Neural progenitor cell (in vitro differentiated cells): ENCODE measurements at regions not wholly inside any gene's neighbourhood (a gene's known extent, or its start where the extent isn't known, plus 50 kb on each side); places are given as distances from the start of the nearest gene placed in this dataset.

Experiments
- DNase-seq: peaks from one replicate; pipeline ENCODE4 v3.0.0-alpha.2; 2016; ENCODE audit warnings: low spot score
- H2AFZ ChIP-seq: fragments of 200-600 bp; sonication (generic); replicated peaks from 2 replicates; pipeline ENCODE4 v1.6.1; 2016; ENCODE audit warnings: antibody characterized with exemption
- H3F3A ChIP-seq: fragments of 200-600 bp; sonication (generic); 2 replicates; pipeline ENCODE4 v1.6.1; 2016; ENCODE audit warnings: antibody characterized with exemption, low read depth
- H3K27ac ChIP-seq: fragments of 200-600 bp; sonication (generic); 2 replicates; pipeline ENCODE4 v1.5.1; 2016; ENCODE audit warnings: mild to moderate bottlenecking
- H3K27me3 ChIP-seq: fragments of 200-600 bp; sonication (generic); 2 replicates; pipeline ENCODE4 v1.6.1; 2016; ENCODE audit warnings: mild to moderate bottlenecking, moderate library complexity
- H3K36me3 ChIP-seq: fragments of 200-600 bp; sonication (generic); 2 replicates; pipeline ENCODE4 v1.5.1; 2016
- H3K4me1 ChIP-seq: fragments of 200-600 bp; sonication (generic); 2 replicates; pipeline ENCODE4 v1.6.1; 2016; ENCODE audit warnings: mixed run types
- H3K4me2 ChIP-seq: fragments of 200-600 bp; sonication (generic); 2 replicates; pipeline ENCODE4 v1.6.1; 2016
- H3K4me3 ChIP-seq: fragments of 200-600 bp; sonication (generic); 2 replicates; pipeline ENCODE4 v1.5.1; 2016
- H3K79me2 ChIP-seq: fragments of 200-600 bp; sonication (generic); 2 replicates; pipeline ENCODE4 v1.6.1; 2016; ENCODE audit warnings: low read depth
- H3K9ac ChIP-seq: fragments of 200-600 bp; sonication (generic); 2 replicates; pipeline ENCODE4 v1.6.1; 2016
- H3K9me3 ChIP-seq: fragments of 200-600 bp; sonication (generic); 2 replicates; pipeline ENCODE4 v1.5.1; 2016; ENCODE audit warnings: low read depth
- H4K20me1 ChIP-seq: fragments of 200-600 bp; sonication (generic); 2 replicates; pipeline ENCODE4 v1.6.1; 2016; ENCODE audit warnings: low read depth
- H3K27ac Mint-ChIP-seq: 3 replicates; pipeline ENCODE4 v1.8.0; 2021; ENCODE audit warnings: mixed read lengths
- H3K27me3 Mint-ChIP-seq: 2 replicates; pipeline ENCODE4 v1.8.0; 2022; ENCODE audit warnings: low read depth, mild to moderate bottlenecking, inconsistent platforms, moderate library complexity, mixed read lengths; ENCODE audit not compliant: insufficient read depth
- H3K36me3 Mint-ChIP-seq: 3 replicates; pipeline ENCODE4 v1.8.0; 2021; ENCODE audit warnings: mixed read lengths
- H3K4me1 Mint-ChIP-seq: 3 replicates; pipeline ENCODE4 v1.8.0; 2021; ENCODE audit warnings: mixed read lengths
- H3K4me3 Mint-ChIP-seq: 3 replicates; pipeline ENCODE4 v1.8.0; 2021; ENCODE audit warnings: mild to moderate bottlenecking, moderate library complexity, mixed read lengths
- H3K9me3 Mint-ChIP-seq: 3 replicates; pipeline ENCODE4 v1.8.0; 2020; ENCODE audit warnings: mixed read lengths
- CTCF ChIP-seq: fragments of 200-600 bp; sonication (generic); IDR thresholded peaks from 2 replicates; pipeline ENCODE4 v1.5.1; 2017; ENCODE audit warnings: antibody characterized with exemption, mild to moderate bottlenecking
- EZH2 ChIP-seq: fragments of 200-600 bp; sonication (generic); IDR thresholded peaks from 2 replicates; pipeline ENCODE4 v1.6.1; 2017; ENCODE audit warnings: antibody characterized with exemption, mild to moderate bottlenecking, moderate library complexity
- EZH2phosphoT487 ChIP-seq: fragments of 200-600 bp; sonication (generic); IDR thresholded peaks from 2 replicates; pipeline ENCODE4 v1.6.1; 2017; ENCODE audit warnings: antibody characterized with exemption

GRCh38 chr9:100926366-100926765 lies 102.2 kb upstream of the PLPPR1 start:
- no peaks in the 10 kb centered on the region for H4K20me1 ChIP-seq
- no peak overlapping the region for H3K4me3 Mint-ChIP-seq
- no peak overlapping the region for H3K9ac ChIP-seq
- H3K27me3 ChIP-seq, result no peaks in the 10 kb centered on the region
- peaks cover 6% of the 10 kb centered on the region for H3K9me3 Mint-ChIP-seq
- no peak overlapping the region for H3K27ac Mint-ChIP-seq
- no peak overlapping the region for H3K4me2 ChIP-seq
- H3K4me1 Mint-ChIP-seq, result no peaks in the 10 kb centered on the region
- H3K27ac ChIP-seq, result no peak overlapping the region
- DNase-seq, result no peak
- H3K79me2 ChIP-seq, result no peaks in the 10 kb centered on the region
- H3K36me3 ChIP-seq, result no peaks in the 10 kb centered on the region
- no peaks in the 10 kb centered on the region for H3K4me1 ChIP-seq
- H3K4me3 ChIP-seq, result no peak overlapping the region
- H3K9me3 ChIP-seq, result no peaks in the 10 kb centered on the region
- H3F3A ChIP-seq, result no peaks in the 10 kb centered on the region
- TF ChIP-seq EZH2phosphoT487, result no peak
- TF ChIP-seq EZH2, result no peak
- no peak for TF ChIP-seq CTCF
- H2AFZ ChIP-seq, result no peak overlapping the region
- no peaks in the 10 kb centered on the region for H3K27me3 Mint-ChIP-seq
- no peaks in the 10 kb centered on the region for H3K36me3 Mint-ChIP-seq

GRCh38 chr9:100927763-100928162 lies 100.8 kb upstream of the PLPPR1 start:
- H3K79me2 ChIP-seq, result no peaks in the 10 kb centered on the region
- no peak for DNase-seq
- no peak overlapping the region for H3K4me3 Mint-ChIP-seq
- H3K4me1 ChIP-seq, result no peaks in the 10 kb centered on the region
- no peak overlapping the region for H3K4me2 ChIP-seq
- H4K20me1 ChIP-seq, result no peaks in the 10 kb centered on the region
- H3K27ac Mint-ChIP-seq, result no peak overlapping the region
- H3K27me3 ChIP-seq, result no peaks in the 10 kb centered on the region
- H2AFZ ChIP-seq, result no peak overlapping the region
- no peak overlapping the region for H3K4me3 ChIP-seq
- H3K27ac ChIP-seq, result no peak overlapping the region
- no peaks in the 10 kb centered on the region for H3F3A ChIP-seq
- no peaks in the 10 kb centered on the region for H3K36me3 ChIP-seq
- H3K9me3 Mint-ChIP-seq, result peaks cover 5% of the 10 kb centered on the region
- no peaks in the 10 kb centered on the region for H3K36me3 Mint-ChIP-seq
- no peaks in the 10 kb centered on the region for H3K27me3 Mint-ChIP-seq
- TF ChIP-seq CTCF, result no peak
- no peak for TF ChIP-seq EZH2
- TF ChIP-seq EZH2phosphoT487, result no peak
- H3K9ac ChIP-seq, result no peak overlapping the region
- no peaks in the 10 kb centered on the region for H3K4me1 Mint-ChIP-seq
- no peaks in the 10 kb centered on the region for H3K9me3 ChIP-seq

- no peaks in the 10 kb centered on the region for H3K79me2 ChIP-seq
- no peaks in the 10 kb centered on the region for H3K9me3 ChIP-seq
- Mint-ChIP-seq H3K4me3 (no peak overlapping the region), H3K27ac (no peak overlapping the region), H3K9me3 (peaks cover 6% of the 10 kb centered on the region), H3K27me3 (no peaks in the 10 kb centered on the region), H3K36me3 (no peaks in the 10 kb centered on the region), H3K4me1 (no peaks in the 10 kb centered on the region)
- H3K27ac ChIP-seq, result no peak overlapping the region
- no peak overlapping the region for H2AFZ ChIP-seq
- no peaks in the 10 kb centered on the region for H3K27me3 ChIP-seq
- no peaks in the 10 kb centered on the region for H3F3A ChIP-seq
- H3K4me3 ChIP-seq, result no peak overlapping the region
- no peaks in the 10 kb centered on the region for H3K36me3 ChIP-seq
- H3K4me2 ChIP-seq, result no peak overlapping the region
- TF ChIP-seq CTCF (no peak), EZH2phosphoT487 (no peak), EZH2 (no peak)
- no peak for DNase-seq
- no peaks in the 10 kb centered on the region for H4K20me1 ChIP-seq
- no peak overlapping the region for H3K9ac ChIP-seq
- H3K4me1 ChIP-seq, result no peaks in the 10 kb centered on the region
Measured at GRCh38 chr9:100933656-100934055, 94.9 kb upstream of the PLPPR1 start.

GRCh38 chr9:100937382-100937781 lies 91.1 kb upstream of the PLPPR1 start:
- H3K27me3 Mint-ChIP-seq, result no peaks in the 10 kb centered on the region

More at GRCh38 chr9:100937382-100937781, 91.1 kb upstream of the PLPPR1 start:
- no peak overlapping the region for H3K4me2 ChIP-seq
- DNase-seq, result no peak
- H3K9me3 Mint-ChIP-seq, result peaks cover 6% of the 10 kb centered on the region
- no peaks in the 10 kb centered on the region for H3K9me3 ChIP-seq
- no peaks in the 10 kb centered on the region for H3K79me2 ChIP-seq
- H3K27me3 ChIP-seq, result no peaks in the 10 kb centered on the region
- TF ChIP-seq EZH2phosphoT487 (no peak), EZH2 (no peak), CTCF (no peak)
- no peaks in the 10 kb centered on the region for H4K20me1 ChIP-seq
- no peak overlapping the region for H2AFZ ChIP-seq
- H3K4me3 Mint-ChIP-seq, result no peak overlapping the region
- H3K27ac Mint-ChIP-seq, result no peak overlapping the region
- no peaks in the 10 kb centered on the region for H3K4me1 ChIP-seq
- no peaks in the 10 kb centered on the region for H3K36me3 ChIP-seq
- H3K4me3 ChIP-seq, result no peak overlapping the region
- H3F3A ChIP-seq, result no peaks in the 10 kb centered on the region
- H3K36me3 Mint-ChIP-seq, result no peaks in the 10 kb centered on the region
- no peak overlapping the region for H3K27ac ChIP-seq
- no peak overlapping the region for H3K9ac ChIP-seq
- no peaks in the 10 kb centered on the region for H3K4me1 Mint-ChIP-seq
